DOHH2 (cell line): ENCODE measurements at regions not wholly inside any gene's neighbourhood (a gene's known extent, or its start where the extent isn't known, plus 50 kb on each side); places are given as distances from the start of the nearest gene placed in this dataset.

Source experiments
- CTCF ChIP-seq: fragments of 200-600 bp; sonication (generic); IDR thresholded peaks from one replicate; pipeline ENCODE4 v1.5.1; 2014; ENCODE audit warnings: antibody characterized with exemption, mild to moderate bottlenecking, low read depth, low read length; ENCODE audit not compliant: poor library complexity, severe bottlenecking
- EZH2phosphoT487 ChIP-seq: fragments of 200-600 bp; sonication (generic); IDR thresholded peaks from 2 replicates; pipeline ENCODE4 v1.6.1; 2017; ENCODE audit warnings: borderline replicate concordance, mild to moderate bottlenecking, antibody characterized with exemption, low read length, moderate library complexity, mixed read lengths

- TF ChIP-seq CTCF (no peak), EZH2phosphoT487 (no peak)
Observed at GRCh38 chr1:235011064-235011598, 117.5 kb downstream of the TOMM20 start.
